Endothelial cell of umbilical vein (primary cell): ENCODE measurements at regions not wholly inside any gene's neighbourhood (a gene's known extent, or its start where the extent isn't known, plus 50 kb on each side); places are given as distances from the start of the nearest gene placed in this dataset.

Source experiments
- EZH2 ChIP-seq: IDR thresholded peaks from 2 replicates; pipeline ENCODE4 v1.6.1; 2012; ENCODE audit warnings: borderline replicate concordance, low read depth, mild to moderate bottlenecking, moderate library complexity, low read length, inconsistent platforms; ENCODE audit not compliant: severe bottlenecking
- TF ChIP-seq, protein P1 (sequence below): IDR thresholded peaks from 2 replicates; pipeline ENCODE4 v1.6.1; 2011; ENCODE audit not compliant: insufficient read depth, insufficient read length
- TF ChIP-seq, protein P2 (sequence below), 2 donors: IDR thresholded peaks; 1 replicate in 1 of 2; 2 replicates in 1 of 2; pipeline ENCODE4 v1.5.1; 2011; ENCODE audit warnings: low read length in 2 of 2, mild to moderate bottlenecking in 2 of 2, moderate library complexity in 2 of 2, control low read depth in 1 of 2, inconsistent platforms in 1 of 2, low read depth in 1 of 2; ENCODE audit not compliant: insufficient read depth in 1 of 2; ENCODE audit errors: extremely low read depth in 1 of 2

DNA sequence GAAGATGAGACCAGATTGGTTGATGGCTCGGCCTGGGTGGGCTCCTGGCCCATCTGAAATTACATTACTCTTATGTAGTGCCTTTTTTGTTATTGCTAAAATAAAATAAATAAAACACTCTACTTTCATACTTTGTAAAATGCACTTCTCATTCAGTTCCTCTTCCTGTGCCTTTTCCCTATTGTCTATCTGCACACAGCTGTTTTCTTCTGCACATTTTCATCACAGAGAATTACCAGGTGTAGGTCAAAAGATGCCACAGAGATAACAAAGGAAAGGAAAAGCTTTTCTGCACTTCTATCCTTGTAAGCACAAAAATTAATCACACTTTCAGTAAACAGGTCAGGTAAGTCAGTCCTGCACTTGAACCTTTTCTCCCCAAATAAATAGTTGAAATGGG, 265.1 kb downstream of the BTG1 start:
- no peak for TF ChIP-seq EZH2
- TF ChIP-seq, protein P1, sequence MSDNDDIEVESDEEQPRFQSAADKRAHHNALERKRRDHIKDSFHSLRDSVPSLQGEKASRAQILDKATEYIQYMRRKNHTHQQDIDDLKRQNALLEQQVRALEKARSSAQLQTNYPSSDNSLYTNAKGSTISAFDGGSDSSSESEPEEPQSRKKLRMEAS = no peak
- TF ChIP-seq, protein P2, sequence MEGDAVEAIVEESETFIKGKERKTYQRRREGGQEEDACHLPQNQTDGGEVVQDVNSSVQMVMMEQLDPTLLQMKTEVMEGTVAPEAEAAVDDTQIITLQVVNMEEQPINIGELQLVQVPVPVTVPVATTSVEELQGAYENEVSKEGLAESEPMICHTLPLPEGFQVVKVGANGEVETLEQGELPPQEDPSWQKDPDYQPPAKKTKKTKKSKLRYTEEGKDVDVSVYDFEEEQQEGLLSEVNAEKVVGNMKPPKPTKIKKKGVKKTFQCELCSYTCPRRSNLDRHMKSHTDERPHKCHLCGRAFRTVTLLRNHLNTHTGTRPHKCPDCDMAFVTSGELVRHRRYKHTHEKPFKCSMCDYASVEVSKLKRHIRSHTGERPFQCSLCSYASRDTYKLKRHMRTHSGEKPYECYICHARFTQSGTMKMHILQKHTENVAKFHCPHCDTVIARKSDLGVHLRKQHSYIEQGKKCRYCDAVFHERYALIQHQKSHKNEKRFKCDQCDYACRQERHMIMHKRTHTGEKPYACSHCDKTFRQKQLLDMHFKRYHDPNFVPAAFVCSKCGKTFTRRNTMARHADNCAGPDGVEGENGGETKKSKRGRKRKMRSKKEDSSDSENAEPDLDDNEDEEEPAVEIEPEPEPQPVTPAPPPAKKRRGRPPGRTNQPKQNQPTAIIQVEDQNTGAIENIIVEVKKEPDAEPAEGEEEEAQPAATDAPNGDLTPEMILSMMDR (IDR thresholded peaks at IDR 0.05; ENCODE audit: extremely low read depth in 1 of 2, insufficient read depth in 1 of 2, low read depth in 1 of 2, low read length in 2 of 2) = no peak
